HG02642 (cell line): ENCODE measurements at regions not wholly inside any gene's neighbourhood (a gene's known extent, or its start where the extent isn't known, plus 50 kb on each side); places are given as distances from the start of the nearest gene placed in this dataset.

Experiments
- ATAC-seq: cut with Tn5 transposase; IDR thresholded peaks from one replicate; pipeline ENCODE4 v1.9.1; 2021; ENCODE audit warnings: mild to moderate bottlenecking; ENCODE audit not compliant: unreplicated experiment, poor library complexity

DNA sequence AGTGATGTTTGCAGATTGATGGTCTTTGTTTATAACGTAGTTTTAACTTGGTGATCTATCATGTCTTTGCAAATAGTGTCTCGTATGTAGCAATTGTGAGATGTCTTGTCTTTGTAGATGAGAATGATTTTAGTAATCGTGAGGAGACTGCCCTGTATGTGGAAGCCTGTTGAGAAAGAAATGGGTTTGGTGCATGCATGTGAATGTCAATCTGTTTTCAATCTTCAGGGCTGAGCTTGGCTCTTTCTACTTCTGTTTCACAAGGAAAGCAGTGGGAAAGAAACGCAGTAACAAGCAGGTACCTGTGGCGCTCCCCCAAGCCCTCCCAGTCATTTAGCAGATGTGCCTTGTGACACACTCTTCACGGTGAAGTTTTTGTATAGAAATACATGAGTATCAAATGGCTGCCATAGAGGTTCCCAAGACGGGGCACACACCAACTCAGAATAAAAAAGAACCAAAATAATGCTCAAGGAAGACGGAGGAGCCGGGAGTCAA, 342.8 kb upstream of the DDHD1 start:
- ATAC-seq, result no peak

DNA sequence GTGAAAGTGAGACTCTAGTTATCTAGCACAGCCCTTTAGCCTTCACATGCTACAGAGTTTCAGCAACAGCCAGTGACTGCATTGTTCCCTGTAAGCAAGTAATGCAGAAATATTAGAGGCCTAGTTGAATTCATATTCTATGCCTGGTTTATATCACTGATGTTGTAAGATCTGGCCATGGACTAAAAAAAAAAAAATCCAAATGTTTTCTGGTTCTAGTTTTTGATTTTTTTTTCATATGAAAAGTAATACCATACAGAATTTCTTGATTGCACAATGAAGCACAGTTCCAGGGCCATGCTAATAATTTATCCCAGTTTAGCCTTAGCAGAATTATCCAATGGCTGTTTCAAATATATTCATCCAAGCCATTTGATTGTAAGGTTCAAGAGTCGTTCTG, 341.5 kb upstream of the DDHD1 start:
- ATAC-seq, result no peak

DNA sequence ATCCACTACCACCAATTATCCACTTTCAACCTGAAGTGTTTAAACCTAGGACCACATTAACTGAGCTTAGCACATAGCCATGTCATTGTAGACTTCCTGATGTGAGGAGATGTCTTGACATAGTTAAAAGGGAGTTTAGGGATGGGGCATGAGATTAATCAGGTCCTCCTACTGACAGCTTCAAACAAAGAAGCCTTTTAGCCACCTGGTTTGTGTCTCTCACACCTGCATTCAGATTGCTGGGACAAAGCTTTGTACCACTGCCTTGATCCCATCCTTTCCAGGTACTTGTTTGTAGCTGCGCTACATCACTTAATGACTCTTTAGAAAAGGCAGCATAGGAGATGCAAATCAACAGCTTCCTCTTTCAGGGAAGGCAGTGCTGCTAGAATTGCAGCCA, 340.7 kb upstream of the DDHD1 start:
- no peak for ATAC-seq

DNA sequence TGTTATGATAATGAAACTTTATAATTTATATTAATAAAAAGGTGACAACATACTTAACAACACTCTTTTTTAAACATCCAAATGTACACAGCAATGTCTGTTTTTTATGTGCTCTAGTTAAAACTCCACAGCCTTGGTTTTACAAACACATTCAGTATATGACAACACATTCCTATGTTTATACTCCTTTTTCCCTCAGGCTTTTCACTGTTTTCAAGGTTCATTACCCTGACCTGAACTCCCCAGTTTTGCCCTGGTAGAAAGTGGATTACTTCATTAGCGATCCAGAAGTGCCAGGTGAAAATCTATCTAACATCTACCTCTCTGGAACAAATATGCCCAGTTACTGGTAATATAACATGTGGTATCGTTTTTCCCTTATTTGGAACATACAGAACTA, 340.2 kb upstream of the DDHD1 start:
- no peak for ATAC-seq

DNA sequence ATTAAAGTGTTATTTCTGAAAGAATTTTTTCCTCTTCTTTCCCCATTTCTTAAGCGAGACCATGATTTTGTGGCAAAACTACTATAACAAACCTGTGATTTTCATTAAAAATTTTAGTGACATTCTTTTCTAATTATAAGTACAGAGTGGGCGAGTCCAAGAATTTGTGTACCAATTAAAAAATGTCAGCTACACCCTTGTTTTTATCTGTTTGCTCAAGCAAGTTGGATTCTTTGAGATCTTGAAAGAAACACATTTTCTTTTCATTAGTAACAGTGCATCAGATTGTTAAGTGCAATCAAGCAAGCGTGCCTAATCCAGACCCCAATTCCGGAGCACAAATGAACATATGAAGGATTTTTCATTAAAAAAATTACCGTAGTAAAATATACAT, 338.8 kb upstream of the DDHD1 start:
- no peak for ATAC-seq

DNA sequence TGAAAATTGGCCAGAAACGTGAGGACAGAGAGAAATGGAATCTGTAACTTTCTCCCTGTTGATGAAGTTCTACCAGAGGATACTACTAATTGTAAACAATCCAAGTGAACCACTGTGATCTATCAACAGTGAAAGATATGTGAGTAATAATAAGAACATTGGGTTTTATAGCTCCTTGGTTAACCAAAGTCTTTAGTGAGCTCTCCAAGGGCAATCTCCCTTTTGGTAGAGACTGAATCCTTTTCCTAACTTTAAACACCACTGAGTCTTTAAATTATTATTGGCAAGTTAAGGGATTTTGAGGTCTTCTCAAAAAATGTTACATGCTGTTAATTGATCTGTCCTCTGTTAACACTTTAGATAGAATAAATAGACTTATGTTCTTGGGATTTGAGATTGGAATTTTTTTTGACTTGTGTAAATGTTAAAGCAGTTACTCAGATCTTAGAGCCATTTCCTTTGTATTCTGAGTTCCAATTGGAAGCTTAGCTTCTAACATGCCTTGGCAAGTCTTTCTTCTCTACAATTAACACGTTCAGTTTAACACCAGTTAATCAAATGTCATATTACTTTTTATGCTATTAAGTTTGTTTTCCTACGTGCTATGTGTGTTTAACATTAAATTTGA, 338.2 kb upstream of the DDHD1 start:
- no peak for ATAC-seq

DNA sequence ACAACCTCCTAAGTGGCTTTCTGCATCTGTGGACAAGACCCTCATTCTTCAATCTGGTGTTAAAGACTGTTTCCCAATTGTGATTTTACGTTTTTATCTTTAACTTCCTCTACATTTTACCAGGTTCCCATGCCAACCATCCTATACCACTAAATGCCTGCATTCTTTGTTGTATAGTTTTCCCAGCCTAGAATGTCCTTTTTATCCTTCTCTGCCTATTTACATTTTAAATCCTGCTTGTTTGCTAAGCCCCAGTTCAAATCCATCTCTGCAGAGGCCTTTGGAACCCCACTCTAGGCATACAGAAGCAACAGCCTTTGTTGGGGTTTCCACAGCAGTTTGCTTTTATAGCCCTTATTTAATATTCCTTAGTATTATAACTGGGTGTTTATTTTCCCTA, 325.1 kb upstream of the DDHD1 start:
- ATAC-seq, result no peak

DNA sequence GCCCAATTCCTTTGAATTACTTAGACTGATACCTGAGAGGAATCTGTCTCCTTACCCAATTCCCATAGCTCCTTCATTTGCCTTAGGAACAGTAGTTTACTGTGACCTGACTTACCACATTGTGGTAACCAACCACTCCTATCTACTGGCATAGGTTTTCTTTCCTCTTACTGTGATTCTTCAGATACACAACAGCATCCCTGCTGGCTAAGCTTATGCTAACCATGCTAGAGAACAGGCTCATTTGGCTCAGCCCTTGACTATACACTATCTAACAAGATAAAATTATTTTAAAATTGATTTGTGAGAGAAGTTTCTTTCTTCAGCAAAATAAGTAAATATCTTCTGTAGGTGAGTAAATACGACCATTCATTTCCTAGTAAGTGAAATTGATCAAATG, 320.4 kb upstream of the DDHD1 start:
- ATAC-seq, result no peak

DNA sequence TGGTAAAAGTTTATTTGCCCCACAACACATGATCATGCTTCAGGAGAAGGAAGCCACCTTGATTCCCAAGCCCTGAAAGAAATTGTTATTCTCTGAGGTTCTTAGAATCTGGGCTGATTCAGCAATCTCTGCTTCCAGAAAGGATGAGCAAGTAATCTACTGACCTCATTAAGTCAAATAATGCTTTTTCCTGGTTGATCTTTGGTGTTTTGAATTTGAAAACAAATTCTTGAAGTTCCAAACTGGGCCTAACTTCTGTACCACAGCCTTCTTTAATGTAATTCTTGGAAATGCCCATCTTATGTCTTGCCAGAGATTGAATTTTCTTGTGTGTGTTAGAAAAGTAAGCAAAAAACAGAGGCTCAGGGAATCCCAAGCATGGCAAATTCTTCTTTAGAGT, 319.2 kb upstream of the DDHD1 start:
- ATAC-seq, result no peak

DNA sequence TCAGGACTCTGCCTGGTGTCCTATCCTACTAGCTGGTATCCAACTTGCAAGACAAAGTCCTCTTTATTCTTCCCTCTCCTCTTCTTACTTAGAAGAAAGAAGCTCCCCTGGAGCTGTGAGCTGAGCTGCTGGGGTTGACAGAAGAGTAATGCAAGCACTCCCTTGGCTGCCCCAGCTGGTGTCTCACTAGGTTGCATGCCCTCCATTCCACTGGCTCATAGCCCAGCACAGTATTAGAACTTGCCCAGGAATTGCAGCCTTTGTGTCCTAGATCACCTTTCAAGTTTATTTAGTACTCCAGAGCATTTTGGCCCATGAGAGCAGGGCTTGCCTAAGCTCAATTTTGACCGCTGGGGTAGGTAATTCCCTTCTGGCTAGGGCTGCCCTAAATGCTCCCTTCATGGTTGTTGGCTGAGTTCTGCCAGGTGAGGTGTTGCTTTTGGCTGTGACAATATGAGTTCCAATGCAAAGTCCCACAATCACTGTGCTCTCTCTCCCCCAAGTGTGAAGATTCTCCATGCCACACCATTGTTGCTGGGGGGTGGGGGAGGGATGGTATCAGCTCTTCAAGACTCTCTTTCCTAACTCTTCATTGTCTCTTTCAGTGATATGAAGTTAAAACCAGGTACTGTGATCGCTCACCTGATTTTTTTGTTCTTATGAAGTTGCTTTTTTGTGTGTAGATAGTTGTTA, 317.4 kb upstream of the DDHD1 start:
- ATAC-seq, result no peak

DNA sequence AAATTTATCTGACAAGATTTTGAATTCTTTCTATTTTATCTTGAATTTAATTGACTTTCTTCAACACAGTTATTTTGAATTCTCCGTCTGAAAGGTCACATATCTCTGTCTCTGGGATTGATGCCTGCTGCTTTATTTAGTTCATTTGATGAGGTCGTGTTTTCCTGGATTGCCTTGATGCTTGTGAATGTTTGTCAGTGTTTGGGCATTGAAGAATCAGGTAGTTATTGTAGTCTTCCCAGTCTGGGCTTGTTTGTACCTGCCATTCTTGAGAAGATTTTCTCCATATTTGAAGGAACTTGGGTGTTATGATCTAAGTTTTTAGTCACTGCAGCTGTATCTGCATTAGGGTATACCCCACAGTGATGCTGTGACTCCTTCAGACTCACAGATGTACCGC, 315.8 kb upstream of the DDHD1 start:
- no peak for ATAC-seq

DNA sequence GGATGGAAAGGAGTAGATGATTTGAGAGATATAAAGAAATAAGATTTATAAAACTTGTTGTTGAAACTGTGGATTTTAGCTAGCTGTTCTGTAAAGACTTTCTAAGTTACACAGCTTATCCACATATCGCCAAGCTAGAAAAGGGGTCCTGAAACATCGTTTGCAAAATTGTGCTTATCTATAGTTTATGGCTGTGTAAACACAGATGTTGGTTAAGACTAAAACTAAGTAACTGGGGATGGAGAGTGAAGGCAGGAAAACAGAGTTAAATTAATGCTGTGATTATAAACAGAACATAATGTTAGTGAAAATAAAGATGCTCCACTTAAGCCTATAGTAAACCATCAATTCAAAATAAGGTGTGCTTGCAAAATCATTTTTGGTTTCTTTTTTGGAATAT, 311.3 kb upstream of the DDHD1 start:
- ATAC-seq, result no peak

DNA sequence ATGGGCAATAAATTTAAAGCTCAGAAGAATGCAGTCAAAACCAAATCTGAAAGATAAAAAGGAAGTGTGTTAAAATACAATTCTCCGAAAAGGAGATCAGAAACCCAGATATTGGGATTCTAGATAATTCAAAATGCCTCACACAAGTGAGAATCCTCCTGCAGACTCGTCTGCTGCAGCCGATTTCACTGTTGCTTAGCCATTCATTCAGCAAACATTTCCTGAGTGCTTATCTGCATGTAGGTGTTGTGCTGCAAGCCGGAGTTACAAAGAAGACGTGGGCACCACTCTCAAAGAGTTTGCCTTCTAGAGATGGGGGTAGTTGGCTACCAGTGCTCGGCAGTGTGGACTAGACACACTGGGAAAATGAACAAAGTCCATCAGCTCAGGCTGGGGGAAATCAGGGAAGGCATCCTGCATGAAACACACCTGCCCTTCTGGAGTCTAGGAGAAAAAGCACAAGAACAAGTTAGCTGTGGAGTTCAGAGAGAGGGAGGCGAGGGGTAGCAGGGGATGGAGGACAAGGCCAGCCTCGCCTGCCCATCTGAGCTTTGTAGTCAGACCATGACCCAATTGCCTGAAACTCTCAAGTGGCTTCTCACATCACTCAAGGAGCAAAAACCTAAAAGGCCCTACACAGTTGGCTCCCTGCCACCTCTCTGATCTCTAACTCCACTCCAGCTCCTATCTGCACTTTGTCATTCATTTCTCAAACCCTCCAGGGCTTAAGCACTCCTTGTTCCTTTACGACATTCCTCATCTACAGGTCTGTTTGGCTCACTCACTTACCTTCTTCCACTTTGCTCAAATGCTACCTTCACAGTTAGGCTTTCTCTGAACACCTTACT, 310.0 kb upstream of the DDHD1 start:
- ATAC-seq, result no peak

DNA sequence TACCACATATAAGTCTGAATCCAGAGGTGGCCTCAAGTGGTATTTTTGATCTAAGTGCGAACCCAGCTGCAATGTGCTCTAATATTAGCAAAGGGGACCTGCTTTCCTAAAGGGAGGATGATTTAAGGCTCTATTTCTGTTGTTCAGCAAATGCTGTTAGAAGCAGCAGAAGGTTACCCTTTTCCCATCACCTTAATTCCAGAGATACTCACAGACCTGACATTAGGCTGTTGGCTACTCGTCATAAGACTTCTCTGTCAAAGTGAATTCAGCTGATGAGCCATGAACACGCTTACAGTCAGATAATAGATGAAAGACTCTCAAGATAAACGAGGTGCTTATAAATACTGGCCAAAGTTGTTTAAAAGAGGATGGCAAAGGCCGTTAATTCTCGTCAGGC, 308.7 kb upstream of the DDHD1 start:
- no peak for ATAC-seq

DNA sequence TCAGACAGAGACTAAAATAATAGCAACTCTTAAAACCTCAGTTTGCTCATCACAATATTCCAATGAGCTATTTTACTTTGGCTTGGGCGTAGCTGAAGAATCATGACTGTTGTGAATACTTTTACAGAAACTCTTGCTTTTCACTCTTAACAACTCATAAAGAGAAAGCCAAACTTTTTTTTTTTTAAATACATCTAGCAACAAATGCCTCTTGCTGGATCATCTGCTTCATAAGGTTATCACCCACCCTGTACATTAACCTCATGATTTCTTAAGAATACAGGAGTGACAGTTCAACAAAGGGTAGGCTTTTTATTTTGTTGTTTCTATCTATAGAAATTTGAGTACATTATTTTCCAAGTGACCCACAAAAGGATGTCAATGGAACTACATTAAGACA, 307.4 kb upstream of the DDHD1 start:
- no peak for ATAC-seq

DNA sequence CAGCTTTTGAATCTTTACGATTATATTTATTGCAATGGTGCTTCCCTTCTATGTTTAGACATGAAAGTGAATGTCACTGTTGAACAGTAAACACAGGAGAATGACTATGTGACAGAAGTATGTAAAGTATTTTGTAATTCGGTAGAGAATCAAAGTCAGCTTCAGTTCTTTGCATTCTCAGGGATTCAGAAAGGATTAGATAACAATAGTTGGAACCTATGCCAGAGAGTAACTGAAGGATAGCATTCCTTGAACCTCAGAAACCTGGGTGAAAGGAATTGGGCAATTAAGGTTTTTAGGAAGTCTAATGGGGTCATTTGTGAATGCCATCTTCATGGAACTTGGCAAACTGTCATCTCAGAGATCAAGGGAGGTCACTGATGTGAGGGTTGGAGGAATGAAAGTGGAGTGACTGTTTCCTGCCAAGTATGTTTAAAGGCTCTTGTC, 305.3 kb upstream of the DDHD1 start:
- ATAC-seq, result no peak

DNA sequence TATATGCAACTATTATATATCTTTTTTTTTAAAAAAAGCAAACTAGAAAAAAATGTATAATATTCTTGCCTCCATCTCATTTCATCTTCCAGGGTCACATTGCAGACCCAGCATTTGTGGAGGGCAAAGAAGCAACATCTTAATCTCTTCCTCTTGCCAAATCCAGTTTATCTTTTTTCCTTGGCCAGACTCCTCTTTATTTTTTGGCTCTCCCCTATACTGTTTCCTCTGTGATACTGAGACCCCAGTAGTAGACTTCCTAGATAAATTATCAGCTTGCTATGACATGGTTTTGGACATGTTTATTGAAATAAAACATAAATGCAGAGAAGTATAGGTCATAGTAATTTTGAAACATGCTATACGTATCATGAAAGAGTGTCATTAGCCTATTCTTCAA, 303.8 kb upstream of the DDHD1 start:
- no peak for ATAC-seq

DNA sequence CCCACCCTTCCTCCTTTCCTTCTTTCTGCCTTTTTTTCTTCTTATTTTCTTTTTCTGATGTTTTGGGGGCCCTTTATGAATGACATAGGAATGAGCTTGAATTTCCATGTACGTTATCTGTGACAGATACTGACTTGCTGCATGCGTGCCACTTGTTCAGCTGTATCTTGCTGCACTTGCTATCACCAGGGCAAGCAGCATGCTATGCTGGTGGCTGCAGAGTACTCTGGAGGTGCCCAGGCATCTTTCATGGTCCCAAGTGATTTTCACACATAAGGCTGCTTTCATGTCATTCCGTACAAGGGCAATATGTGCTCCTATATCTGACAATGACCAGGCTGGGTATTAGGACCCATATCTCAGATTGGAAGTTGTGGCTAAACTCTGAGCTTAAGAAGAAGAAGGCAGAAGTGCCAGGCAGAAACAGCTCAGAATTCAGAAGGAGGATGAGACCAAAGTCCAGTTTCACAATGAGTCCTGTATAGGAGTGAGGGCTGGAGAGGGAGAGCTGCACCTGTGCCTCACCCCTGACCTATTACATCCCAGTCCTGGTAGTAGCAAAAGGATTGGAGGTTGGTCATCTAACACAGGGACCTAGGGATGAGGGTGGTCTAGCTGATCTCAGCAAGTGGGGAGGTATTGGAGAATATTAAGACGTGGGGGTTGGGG, 299.0 kb upstream of the DDHD1 start:
- ATAC-seq, result no peak

DNA sequence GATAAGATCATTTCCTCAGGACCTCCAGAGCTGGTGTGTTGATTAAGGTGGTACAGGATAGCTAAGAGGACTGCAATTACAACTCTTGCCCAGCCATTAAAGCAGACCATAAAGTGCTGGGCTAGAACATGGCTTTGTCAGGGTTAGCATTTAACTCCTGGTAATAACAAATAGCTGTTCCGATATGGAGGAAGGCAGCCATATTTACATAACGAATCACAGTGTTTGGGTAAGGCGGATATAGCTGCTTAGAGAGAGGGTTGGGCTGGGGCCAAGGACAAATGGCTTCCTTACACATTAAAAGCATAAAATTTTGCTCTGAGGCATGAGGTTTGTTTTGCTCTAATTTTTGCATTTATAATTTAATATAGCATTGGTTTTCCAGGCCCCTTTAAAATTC, 297.7 kb upstream of the DDHD1 start:
- no peak for ATAC-seq

DNA sequence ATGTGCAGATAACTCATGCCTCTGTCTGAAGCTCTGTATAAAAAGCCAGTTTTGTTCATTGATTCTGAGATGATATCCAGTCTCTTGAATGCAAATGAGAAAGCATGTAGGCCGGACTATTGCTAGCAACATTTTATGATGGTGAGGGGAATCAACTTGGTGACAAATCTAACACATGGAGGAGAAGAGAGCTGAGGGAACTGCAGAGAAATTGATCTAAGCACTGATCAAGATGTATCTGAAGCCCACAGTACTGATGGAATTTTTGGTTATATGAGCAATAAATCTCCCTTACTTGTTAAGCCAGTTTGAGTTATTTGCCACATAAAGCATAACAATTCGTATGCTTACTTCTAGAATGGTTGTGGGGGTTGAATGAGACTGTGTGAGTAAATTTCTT, 295.6 kb upstream of the DDHD1 start:
- ATAC-seq, result no peak
